ENCODE measurements at regions not wholly inside any gene's neighbourhood (a gene's known extent, or its start where the extent isn't known, plus 50 kb on each side); places are given as distances from the start of the nearest gene placed in this dataset.

DNA sequence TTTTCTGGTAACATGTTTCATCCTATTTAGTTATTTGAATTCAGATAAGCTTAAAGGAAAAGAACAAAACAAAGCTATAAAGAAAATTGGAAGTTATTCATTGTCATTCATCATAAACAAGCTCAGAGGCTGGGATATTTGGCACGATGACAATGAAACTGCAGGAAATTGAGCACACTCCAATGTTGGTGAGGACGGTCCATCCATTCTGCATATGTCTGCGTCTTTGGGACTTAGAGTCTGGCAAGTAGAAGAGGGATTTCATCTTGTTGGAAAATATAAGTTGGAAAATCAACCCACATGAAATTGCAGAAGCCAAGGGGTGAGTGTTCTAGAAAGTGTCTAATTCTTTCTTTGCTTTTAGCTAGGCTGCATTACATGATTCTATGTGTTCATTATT is 78.4 kb downstream of the HDGFL1 start:
- TF ChIP-seq, protein P1, sequence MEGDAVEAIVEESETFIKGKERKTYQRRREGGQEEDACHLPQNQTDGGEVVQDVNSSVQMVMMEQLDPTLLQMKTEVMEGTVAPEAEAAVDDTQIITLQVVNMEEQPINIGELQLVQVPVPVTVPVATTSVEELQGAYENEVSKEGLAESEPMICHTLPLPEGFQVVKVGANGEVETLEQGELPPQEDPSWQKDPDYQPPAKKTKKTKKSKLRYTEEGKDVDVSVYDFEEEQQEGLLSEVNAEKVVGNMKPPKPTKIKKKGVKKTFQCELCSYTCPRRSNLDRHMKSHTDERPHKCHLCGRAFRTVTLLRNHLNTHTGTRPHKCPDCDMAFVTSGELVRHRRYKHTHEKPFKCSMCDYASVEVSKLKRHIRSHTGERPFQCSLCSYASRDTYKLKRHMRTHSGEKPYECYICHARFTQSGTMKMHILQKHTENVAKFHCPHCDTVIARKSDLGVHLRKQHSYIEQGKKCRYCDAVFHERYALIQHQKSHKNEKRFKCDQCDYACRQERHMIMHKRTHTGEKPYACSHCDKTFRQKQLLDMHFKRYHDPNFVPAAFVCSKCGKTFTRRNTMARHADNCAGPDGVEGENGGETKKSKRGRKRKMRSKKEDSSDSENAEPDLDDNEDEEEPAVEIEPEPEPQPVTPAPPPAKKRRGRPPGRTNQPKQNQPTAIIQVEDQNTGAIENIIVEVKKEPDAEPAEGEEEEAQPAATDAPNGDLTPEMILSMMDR (IDR thresholded peaks at IDR 0.05): no peak
- TF ChIP-seq EZH2phosphoT487 (IDR thresholded peaks at IDR 0.05): no peak

Measured in neural progenitor cell (in vitro differentiated cells).